Activated B cell treated with CpG ODN at 0.5 μM for 24 hours (primary cell): ENCODE measurements at regions not wholly inside any gene's neighbourhood (a gene's known extent, or its start where the extent isn't known, plus 50 kb on each side); places are given as distances from the start of the nearest gene placed in this dataset.

ENCODE experiments used
- ATAC-seq: fragments of 200-7000 bp; cut with Tn5 transposase; one replicate; pipeline ENCODE4 v1.10.0; 2021; ENCODE audit warnings: low read depth, mild to moderate bottlenecking, moderate library complexity
- CTCF ChIA-PET: fragments of 350-600 bp; sonication (Branson Sonifier 250); formaldehyde crosslinking; loops from one replicate; lab custom pipeline; 2021; ENCODE audit warnings: antibody characterized with exemption; lab: Charles Lee
- POLR2A ChIA-PET: fragments of 350-600 bp; sonication (Branson Sonifier 250); formaldehyde crosslinking; loops from one replicate; lab custom pipeline; 2021; ENCODE audit warnings: antibody characterized with exemption; lab: Charles Lee
- DNase-seq: peaks from one replicate; pipeline ENCODE4 v3.0.0; 2022
- H3K27ac Mint-ChIP-seq: one replicate; pipeline ENCODE4 v1.8.0; 2020; ENCODE audit warnings: mixed read lengths
- H3K27me3 Mint-ChIP-seq: one replicate; pipeline ENCODE4 v1.8.0; 2021; ENCODE audit warnings: mixed read lengths
- H3K36me3 Mint-ChIP-seq: one replicate; pipeline ENCODE4 v1.8.0; 2021; ENCODE audit warnings: low read depth, mixed read lengths
- H3K4me1 Mint-ChIP-seq: one replicate; pipeline ENCODE4 v1.8.0; 2021; ENCODE audit warnings: mixed read lengths
- H3K4me3 Mint-ChIP-seq: one replicate; pipeline ENCODE4 v1.8.0; 2020; ENCODE audit warnings: mild to moderate bottlenecking, mixed read lengths
- H3K9me3 Mint-ChIP-seq: one replicate; pipeline ENCODE4 v1.8.0; 2020; ENCODE audit warnings: mixed read lengths
- intact Hi-C: fragments of 100-400 bp; cut with micrococcal nuclease; formaldehyde crosslinking; loops from one replicate; pipeline ENCODE4 v1.15.1; 2024
- TF ChIP-seq, protein P1 (sequence below): fragments of 200-600 bp; IDR thresholded peaks from one replicate; pipeline ENCODE4 v1.8.0; 2022; ENCODE audit warnings: antibody characterized with exemption, mild to moderate bottlenecking

DNA sequence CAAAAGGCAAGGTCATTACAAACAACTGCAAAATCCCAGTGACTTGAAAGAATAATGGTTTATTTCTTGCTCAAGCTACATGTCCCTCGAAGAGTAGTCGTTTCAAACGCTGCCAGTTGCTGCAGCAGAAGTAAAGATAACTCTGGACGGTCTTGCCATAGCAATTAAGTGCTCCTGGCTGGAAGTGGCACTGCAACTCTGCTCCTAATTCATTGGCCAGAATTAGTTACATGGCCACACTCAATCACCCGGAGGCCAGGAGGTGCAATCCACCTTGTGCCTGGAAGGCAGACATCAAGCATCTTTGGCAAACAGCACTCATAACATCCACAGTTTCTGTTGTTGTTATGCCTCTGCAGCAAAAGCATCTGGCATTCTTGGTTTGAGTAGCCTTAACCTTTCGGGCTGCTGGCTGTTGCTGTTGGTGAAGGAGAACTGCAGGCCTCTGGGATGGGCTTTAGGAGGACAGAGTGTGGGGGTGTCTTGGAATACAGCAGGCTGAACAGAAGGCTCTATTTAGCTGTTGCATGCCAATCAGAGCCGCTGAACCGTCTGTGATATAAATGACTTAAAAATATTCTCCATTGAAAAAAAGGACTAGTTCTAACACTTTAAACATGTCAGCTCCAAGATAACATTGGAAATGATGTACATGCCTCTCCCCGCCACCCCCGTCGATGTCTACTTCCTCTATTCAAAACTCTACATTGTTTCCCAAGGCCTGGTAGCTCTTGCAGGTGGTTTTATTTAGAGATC lies 123.5 kb upstream of the DYRK2 start:
- H3K27me3 Mint-ChIP-seq: peaks cover 2% of the 10 kb centered on the region
- intact Hi-C loops: no loop called here
- no peaks in the 10 kb centered on the region for H3K36me3 Mint-ChIP-seq
- no peaks in the 10 kb centered on the region for H3K4me1 Mint-ChIP-seq
- TF ChIP-seq, protein P1, sequence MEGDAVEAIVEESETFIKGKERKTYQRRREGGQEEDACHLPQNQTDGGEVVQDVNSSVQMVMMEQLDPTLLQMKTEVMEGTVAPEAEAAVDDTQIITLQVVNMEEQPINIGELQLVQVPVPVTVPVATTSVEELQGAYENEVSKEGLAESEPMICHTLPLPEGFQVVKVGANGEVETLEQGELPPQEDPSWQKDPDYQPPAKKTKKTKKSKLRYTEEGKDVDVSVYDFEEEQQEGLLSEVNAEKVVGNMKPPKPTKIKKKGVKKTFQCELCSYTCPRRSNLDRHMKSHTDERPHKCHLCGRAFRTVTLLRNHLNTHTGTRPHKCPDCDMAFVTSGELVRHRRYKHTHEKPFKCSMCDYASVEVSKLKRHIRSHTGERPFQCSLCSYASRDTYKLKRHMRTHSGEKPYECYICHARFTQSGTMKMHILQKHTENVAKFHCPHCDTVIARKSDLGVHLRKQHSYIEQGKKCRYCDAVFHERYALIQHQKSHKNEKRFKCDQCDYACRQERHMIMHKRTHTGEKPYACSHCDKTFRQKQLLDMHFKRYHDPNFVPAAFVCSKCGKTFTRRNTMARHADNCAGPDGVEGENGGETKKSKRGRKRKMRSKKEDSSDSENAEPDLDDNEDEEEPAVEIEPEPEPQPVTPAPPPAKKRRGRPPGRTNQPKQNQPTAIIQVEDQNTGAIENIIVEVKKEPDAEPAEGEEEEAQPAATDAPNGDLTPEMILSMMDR: no peak
- H3K9me3 Mint-ChIP-seq: no peaks in the 10 kb centered on the region
- H3K4me3 Mint-ChIP-seq: no peak overlapping the region
- no peak overlapping the region for H3K27ac Mint-ChIP-seq
- POLR2A ChIA-PET: interaction anchor here (1.0 kb wide), 1 partner anchor 105 kb away, joined by 3 read pairs; no protein-coding TSS in a partner anchor
- ATAC-seq (no peak), DNase-seq (no peak)
- CTCF ChIA-PET: interaction anchor here (1.6 kb wide), 1 partner anchor 250 kb away, joined by 3 read pairs; no protein-coding TSS in a partner anchor

DNA sequence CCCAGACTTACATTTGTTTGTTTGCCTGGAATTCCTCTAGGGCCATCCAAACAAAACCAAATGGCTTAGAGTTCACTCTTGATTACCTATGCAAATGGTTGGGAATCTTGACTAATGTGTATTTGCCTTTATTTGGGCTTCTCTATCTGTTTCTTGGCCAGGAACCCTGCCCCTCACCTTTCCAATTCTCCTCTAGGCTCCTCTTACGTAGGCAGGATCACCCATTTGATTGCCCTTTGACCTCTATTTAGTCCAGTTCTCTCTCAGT lies 123.0 kb upstream of the DYRK2 start:
- H3K9me3 Mint-ChIP-seq: no peaks in the 10 kb centered on the region
- ATAC-seq (no peak), DNase-seq (no peak)
- H3K27me3 Mint-ChIP-seq: peaks cover 2% of the 10 kb centered on the region
- CTCF ChIA-PET: interaction anchor here (1.6 kb wide), 1 partner anchor 250 kb away, joined by 3 read pairs; no protein-coding TSS in a partner anchor
- TF ChIP-seq, protein P1: no peak
- intact Hi-C loops: no loop called here
- H3K36me3 Mint-ChIP-seq: no peaks in the 10 kb centered on the region
- H3K4me1 Mint-ChIP-seq: no peaks in the 10 kb centered on the region
- no peak overlapping the region for H3K4me3 Mint-ChIP-seq
- POLR2A ChIA-PET: no interaction called here
- no peak overlapping the region for H3K27ac Mint-ChIP-seq

DNA sequence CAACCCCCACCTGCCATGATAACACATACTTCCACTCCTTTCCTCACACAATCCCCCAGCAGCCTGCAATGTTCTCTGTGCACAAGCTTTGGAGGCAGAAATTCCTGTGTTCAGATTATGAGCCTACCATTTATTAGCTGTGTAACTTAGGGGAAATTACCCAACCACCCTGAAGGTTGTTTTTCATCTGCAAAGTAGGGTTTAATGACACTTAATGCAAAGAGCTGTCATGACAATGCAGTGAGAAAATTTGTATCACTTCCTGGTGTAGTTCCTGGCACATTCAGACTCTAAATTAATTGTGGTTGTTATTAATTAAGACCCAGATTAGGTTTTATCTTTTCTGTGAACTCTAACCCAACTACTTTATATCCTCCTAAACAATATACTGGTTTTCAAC lies 122.4 kb upstream of the DYRK2 start:
- no peaks in the 10 kb centered on the region for H3K4me1 Mint-ChIP-seq
- H3K9me3 Mint-ChIP-seq: no peaks in the 10 kb centered on the region
- POLR2A ChIA-PET: no interaction called here
- H3K36me3 Mint-ChIP-seq: no peaks in the 10 kb centered on the region
- intact Hi-C loops: no loop called here
- TF ChIP-seq, protein P1: no peak
- DNase-seq (no peak), ATAC-seq (no peak)
- CTCF ChIA-PET: no interaction called here
- no peak overlapping the region for H3K27ac Mint-ChIP-seq
- peaks cover 2% of the 10 kb centered on the region for H3K27me3 Mint-ChIP-seq
- no peak overlapping the region for H3K4me3 Mint-ChIP-seq

DNA sequence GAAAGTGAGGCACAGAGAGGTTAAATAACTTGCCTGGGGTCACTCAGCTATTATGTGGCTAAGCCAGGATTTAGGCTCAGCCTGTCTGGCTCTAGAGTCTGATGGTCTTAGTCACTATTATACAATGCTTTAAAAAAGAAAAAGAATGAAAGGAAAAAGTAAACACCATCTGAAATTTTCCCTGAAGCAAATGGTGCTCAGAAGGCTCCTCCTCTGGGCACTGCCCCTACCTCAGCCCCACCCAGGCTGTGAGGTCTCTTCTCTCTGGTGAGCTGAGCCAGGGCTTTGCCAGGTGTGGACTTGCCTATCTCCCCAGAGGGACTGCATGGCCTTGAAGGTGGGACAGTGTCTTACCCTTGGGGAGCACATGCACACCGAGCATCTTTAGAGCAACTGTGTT lies 117.5 kb upstream of the DYRK2 start:
- Mint-ChIP-seq H3K36me3 (no peaks in the 10 kb centered on the region), H3K4me3 (no peak overlapping the region), H3K4me1 (no peaks in the 10 kb centered on the region), H3K27me3 (peaks cover 4% of the 10 kb centered on the region), H3K27ac (no peak overlapping the region), H3K9me3 (no peaks in the 10 kb centered on the region)
- ChIA-PET CTCF (no interaction called here), POLR2A (no interaction called here)
- ATAC-seq: no peak
- TF ChIP-seq, protein P1: no peak
- DNase-seq: no peak
- intact Hi-C loops: no loop called here

DNA sequence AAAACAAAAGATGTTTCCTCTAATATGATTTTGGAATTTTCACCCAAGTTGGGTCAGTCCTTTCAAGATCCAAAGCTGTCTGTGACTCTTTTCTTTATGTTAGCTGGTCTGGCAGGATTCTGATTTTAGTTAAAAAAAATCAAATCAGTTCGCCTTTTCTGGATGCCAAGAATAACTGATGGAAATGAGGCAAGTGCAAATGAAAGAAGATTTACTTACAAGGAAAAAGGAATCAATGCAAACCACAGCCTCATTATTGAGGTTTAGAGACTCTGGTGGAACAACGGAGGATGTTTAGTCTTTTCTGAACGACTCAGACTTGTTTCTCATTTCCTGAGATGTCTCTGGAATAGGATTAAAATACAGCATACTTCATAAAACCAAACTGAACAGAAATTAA lies 117.0 kb upstream of the DYRK2 start:
- Mint-ChIP-seq H3K36me3 (no peaks in the 10 kb centered on the region), H3K9me3 (no peaks in the 10 kb centered on the region), H3K27me3 (peaks cover 4% of the 10 kb centered on the region), H3K27ac (no peak overlapping the region), H3K4me3 (no peak overlapping the region), H3K4me1 (no peaks in the 10 kb centered on the region)
- ChIA-PET CTCF (no interaction called here), POLR2A (no interaction called here)
- TF ChIP-seq, protein P1: no peak
- DNase-seq (no peak), ATAC-seq (no peak)
- intact Hi-C loops: no loop called here
